LNCaP clone FGC (cell line): ENCODE measurements at regions not wholly inside any gene's neighbourhood (a gene's known extent, or its start where the extent isn't known, plus 50 kb on each side); places are given as distances from the start of the nearest gene placed in this dataset.

Source experiments
- DNase-seq: peaks from one replicate; pipeline ENCODE4 v3.0.0-alpha.2; 2011; ENCODE audit warnings: low read depth
- H3K4me3 ChIP-seq: 2 replicates; pipeline ENCODE4 v1.5.1; 2011; ENCODE audit warnings: mild to moderate bottlenecking, low read depth, low read length, control low read depth
- CTCF ChIP-seq: IDR thresholded peaks from 2 replicates; pipeline ENCODE4 v1.5.1; 2012; ENCODE audit warnings: mild to moderate bottlenecking; ENCODE audit not compliant: control insufficient read depth, insufficient read depth; ENCODE audit errors: extremely low read depth

- TF ChIP-seq CTCF, result peak; percentile 69
- H3K4me3 ChIP-seq, result no peak overlapping the region
These were observed 103.0 kb upstream of the VEPH1 start for GRCh38 chr3:157606011-157606851.

GRCh38 chr3:157605356-157605755, 102.1 kb upstream of the VEPH1 start:
- DNase-seq, result no peak
- TF ChIP-seq CTCF, result no peak
- no peak overlapping the region for H3K4me3 ChIP-seq

More at GRCh38 chr3:157606011-157606851, 103.0 kb upstream of the VEPH1 start:
- no peak for DNase-seq

GRCh38 chr3:157602424-157602823, 99.2 kb upstream of the VEPH1 start:
- TF ChIP-seq CTCF, result no peak
- H3K4me3 ChIP-seq, result no peak overlapping the region
- no peak for DNase-seq

GRCh38 chr3:157595259-157595658, 92.0 kb upstream of the VEPH1 start:
- no peak for TF ChIP-seq CTCF
- H3K4me3 ChIP-seq, result no peak overlapping the region
- no peak for DNase-seq

GRCh38 chr3:157594413-157594812, 91.2 kb upstream of the VEPH1 start:
- DNase-seq, result no peak
- 0 out of 2 replicates have a peak, but pooled peaks have one; percentile 14 for TF ChIP-seq CTCF
- no peak overlapping the region for H3K4me3 ChIP-seq

GRCh38 chr3:157592769-157593168, 89.6 kb upstream of the VEPH1 start:
- DNase-seq, result no peak
- H3K4me3 ChIP-seq, result no peak overlapping the region

More at GRCh38 chr3:157592769-157593168, 89.6 kb upstream of the VEPH1 start:
- no peak for TF ChIP-seq CTCF
